H1 (cell line): ENCODE measurements at regions not wholly inside any gene's neighbourhood (a gene's known extent, or its start where the extent isn't known, plus 50 kb on each side); places are given as distances from the start of the nearest gene placed in this dataset.

ENCODE experiments used
- ATF3 ChIP-seq: IDR thresholded peaks from 2 replicates; pipeline ENCODE4 v1.6.1; 2011; ENCODE audit warnings: low read depth, mild to moderate bottlenecking, low read length; ENCODE audit not compliant: insufficient read depth
- POLR2AphosphoS5 ChIP-seq: IDR thresholded peaks from 2 replicates; pipeline ENCODE4 v1.6.1; 2011; ENCODE audit warnings: low read depth, low read length
- RAD21 ChIP-seq, 2 experiments: IDR thresholded peaks in 1 of 2; conservative IDR thresholded peaks in 1 of 2; 2 replicates each; pipeline ENCODE4 v1.6.1; 2011; ENCODE audit warnings: low read depth in 2 of 2, low read length in 2 of 2, improper control_type of control experiment in 1 of 2, inconsistent platforms in 1 of 2, mild to moderate bottlenecking in 1 of 2, moderate library complexity in 1 of 2
- SP1 ChIP-seq: IDR thresholded peaks from 2 replicates; pipeline ENCODE4 v1.6.1; 2011; ENCODE audit warnings: low read depth, low read length

GRCh38 chr11:26225646-26226045 lies 106.3 kb upstream of the ANO3 start:
- TF ChIP-seq SP1 (no peak), RAD21 (IDR thresholded peaks at IDR 0.05 in 1 of 2, conservative IDR thresholded peaks at IDR 0.05 in 1 of 2; ENCODE audit: low read depth in 2 of 2, low read length in 2 of 2) (no peak), POLR2AphosphoS5 (no peak), ATF3 (no peak)
